ENCODE measurements at regions not wholly inside any gene's neighbourhood (a gene's known extent, or its start where the extent isn't known, plus 50 kb on each side); places are given as distances from the start of the nearest gene placed in this dataset.

DNA sequence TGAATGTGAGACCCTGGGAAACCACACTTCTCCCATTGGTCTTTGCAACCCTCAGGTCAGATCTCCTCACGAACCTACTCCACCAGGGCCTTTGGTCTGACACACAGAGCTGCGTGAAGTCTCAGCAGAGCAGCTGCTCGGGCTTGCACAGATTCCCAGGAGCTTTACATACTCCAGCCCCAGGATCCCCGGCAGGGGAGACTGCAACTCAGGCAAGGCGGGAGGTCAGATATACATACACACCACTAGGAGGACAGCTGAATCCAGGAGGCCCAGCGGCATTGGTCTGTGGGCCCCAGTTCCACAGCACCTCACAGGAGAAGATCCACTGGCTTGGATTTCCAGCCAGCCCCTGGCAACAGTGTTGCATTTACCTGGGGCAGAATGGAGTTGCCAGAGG, 239.2 kb downstream of the GPAM start:
- no peak for DNase-seq

DNA sequence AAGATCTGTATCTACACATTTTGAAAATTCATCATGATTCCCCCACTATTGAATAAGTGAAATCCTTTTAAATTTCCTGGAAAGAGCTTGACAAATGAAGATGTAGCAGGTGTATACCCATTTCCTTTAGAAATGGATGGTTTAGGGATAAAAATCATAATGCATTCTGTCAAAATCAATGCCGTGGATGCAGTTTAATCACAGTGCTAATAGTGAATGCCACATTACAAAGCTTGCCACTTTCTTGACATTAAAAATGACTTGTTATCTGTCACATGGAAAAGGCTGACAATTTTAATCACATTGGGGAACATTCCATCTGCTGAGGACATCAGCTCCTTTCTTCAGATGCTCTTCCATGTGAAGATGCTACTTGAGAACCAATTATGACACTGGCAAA, 229.6 kb downstream of the GPAM start:
- no peak for DNase-seq

DNA sequence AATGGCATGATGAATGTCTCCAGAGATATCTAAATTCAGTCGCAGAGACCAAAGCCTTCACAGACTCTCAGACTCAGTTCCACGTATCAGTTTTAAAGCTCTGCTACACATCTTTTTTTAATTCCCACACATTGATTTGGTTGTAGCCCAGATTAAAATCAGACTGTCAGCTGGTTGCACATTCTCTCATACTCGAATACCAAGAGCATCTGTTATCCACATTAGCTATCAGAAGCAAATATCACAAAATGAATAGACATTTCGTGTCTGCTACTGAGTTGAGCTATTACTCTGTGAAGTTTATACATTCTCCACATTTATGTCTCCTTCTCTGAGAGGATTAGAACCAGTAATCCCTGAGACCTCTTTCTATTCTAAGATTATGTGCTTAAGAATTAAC, 229.2 kb downstream of the GPAM start:
- no peak for DNase-seq

DNA sequence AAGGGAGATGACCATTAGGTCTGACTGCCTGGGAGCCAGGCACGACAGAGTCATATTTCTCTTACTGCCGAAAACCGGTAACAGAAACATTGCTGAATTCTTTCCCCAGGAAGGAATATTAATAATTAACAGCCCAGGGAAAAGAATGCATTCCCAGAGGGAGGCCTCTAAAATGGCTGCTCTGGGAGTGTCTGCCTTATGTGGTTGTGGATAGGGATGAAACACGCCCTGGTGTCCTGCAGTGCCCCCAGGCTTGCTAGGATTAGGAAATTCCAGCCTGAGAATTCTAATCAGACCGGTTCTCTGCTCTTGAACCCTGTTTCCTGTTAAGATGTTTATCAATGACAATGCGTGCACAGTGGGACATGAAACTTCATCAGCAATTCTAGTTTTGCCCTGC, 226.7 kb downstream of the GPAM start:
- DNase-seq = no peak

DNA sequence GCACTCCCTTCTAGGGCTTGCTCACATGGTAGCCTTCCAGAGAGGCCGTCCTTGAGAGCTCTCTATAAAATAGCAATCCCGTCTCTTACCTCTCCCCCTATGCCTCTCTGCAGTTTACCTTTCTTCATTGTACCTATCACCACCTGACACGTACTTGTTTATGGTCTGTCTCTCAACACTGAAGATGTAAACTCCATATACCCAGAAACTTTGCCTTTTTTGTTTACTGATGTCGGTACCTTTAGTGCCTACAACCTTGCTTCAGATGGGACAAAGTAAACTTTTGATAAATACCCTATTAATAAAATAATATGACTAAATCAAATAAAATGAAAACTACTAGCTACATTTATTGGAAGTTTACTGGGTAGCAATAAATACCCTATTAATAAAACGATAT, 220.6 kb downstream of the GPAM start:
- no peak for DNase-seq

DNA sequence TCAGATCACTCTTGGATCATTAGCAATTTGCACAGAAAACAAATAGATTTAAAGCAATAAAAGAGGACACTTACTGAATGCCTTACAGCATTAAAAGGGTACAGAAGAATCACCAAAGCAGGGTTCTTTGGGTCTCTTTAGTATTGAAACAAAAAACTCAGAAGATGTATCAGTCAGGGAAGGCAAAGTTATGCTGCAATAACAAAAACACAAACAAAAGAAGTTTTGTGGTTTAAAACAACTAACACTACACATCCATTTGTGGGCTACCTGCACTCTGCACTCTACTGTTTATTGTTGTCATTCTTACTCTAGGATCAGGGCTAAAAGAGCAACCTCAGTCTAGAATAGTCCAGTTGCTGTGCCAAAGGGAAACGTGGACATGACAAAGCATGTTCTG, 216.4 kb downstream of the GPAM start:
- no peak for DNase-seq

DNA sequence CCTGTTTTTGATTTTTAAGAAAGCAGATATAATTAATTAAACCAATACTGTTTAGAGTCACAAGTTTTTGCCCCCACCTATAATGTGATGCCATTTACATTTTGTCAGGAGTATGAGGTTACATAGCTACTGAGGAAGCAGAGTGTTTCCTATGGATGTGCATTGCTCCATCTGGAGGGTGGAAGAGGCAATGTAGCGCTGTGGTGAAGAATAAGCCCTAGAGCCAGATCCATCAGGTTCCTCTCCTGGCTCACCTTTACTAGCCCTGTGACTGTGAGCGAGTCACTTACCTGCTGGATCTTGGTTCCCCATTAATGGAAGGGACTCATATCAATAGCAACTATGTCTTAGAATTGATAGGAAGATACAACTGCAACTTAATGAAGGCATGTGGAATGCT, 216.0 kb downstream of the GPAM start:
- DNase-seq = no peak

DNA sequence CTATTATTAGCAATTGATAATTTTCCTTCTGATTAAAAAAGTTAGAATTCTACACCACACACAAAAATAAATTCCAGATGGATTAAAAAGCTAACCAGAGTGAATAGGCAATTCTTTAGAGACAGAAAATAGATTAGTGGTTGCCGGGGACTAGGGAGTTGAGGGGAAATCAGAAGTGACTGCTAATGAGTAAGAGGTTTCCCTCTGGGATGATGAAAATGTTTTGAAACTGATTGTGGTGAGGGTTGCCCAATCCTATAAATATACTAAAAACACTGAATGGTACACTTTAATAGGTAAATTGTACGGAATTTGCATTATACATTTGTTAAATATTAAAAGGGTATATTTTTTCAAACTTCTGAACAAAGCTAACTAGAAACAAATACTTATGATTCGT, 214.9 kb downstream of the GPAM start:
- DNase-seq = no peak

DNA sequence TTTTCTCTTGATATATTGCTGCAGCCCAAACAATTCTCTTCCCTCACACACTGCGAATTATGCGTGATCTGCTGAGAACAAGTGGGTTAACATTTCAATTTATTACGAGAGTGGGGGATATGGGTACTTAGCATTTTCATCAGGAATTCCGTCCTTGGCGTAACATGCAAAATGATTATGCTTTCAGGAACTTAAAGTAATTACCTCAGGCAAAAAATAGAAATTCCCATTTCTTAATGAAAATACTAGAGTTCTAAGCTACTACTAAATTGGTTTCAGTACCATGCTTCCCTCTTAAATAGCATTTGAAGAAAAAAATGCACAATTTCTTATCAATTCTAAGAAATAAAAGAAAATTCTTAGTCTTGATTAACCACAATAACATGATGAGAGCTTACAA, 213.5 kb downstream of the GPAM start:
- no peak for DNase-seq

DNA sequence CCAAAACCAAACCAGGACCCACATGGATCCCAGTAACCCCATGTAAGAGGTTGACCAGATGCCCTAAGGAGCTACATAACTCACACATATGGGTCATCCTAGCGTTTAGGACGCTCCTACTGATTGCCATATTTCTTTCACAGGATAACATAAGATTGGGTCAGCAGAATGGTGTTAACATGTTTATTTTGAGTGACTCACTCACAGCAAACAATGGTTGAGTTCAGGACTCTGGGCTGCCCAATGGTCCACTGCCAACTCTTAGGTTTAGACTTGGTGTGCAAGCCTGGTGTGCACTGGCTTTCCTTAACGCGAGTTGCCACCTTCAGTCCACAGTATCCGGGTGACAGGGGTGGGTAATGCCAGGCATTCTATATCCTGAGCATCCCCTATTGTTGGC, 211.5 kb downstream of the GPAM start:
- DNase-seq = no peak

DNA sequence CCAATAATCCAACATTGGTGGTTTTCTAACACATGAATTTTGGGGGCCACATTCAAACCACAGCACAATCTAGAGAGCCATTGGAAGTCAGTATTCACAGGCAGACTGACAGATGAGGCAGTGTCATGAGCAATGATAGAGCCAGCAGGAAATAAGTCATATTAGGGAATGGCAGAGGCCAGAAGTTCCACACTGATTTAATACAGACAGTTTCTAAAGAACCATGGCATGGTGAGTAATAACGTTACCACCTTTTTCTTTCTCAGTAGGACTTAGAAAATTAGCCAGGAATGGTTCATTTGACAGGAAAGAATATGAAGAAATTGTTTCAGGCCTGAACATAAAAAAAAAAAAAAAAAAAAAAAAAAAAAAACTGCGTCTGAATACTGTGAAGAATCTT, 210.3 kb downstream of the GPAM start:
- DNase-seq = no peak

DNA sequence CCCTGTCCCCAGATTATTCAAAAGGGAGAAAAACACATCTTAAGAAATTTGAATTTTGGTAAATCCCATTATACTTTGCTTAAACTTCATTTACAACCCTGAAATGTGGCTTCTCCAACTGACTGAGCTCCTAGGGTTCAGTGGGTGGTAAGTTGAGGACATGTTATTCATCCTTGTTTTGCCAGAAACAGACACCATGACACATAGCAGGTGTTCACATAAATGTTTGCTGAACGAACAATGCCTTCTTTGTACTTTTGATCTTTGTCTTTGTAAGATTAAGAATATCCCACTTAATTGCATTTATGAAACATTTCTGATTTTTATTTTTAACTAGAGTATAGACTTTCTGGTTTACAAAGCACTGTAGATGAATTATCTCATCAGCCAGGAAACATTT, 209.7 kb downstream of the GPAM start:
- DNase-seq = no peak

DNA sequence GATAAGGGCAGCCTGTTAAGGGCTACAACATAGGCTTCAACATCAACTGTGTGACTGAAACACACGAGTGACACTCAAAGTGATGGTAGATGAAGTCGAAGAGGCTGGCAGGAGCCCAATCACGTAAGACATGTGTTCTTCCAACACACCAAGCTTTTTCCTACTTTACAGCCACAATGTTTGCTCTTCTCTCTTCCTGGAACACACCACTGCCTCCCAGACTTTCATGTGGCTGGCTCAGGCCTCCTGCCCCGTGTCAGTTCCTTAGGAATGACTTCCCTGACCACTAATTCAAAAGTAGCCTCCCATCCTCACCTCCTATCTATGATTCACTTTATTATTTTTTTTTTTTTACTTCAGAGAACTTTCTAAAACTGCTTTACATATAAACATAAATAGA, 209.2 kb downstream of the GPAM start:
- no peak for DNase-seq

DNA sequence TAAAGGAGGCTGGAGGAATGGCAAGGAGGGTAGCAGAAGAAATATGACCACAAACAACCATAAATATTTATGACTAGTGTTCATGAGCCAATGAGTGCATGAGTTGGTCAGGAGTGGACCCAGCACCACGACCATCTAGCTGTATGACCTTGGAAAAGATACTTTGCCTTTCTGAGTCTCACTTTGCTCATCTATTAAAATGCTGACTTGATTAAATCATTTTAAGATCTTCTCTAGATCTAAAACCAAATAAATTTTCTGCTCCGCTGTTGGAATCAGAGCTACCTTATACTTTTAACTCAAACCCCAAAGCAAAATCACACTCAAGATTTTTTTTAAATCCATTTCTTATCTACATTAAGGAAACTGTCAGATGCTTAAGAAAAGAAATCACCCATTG, 207.0 kb downstream of the GPAM start:
- DNase-seq = no peak

DNA sequence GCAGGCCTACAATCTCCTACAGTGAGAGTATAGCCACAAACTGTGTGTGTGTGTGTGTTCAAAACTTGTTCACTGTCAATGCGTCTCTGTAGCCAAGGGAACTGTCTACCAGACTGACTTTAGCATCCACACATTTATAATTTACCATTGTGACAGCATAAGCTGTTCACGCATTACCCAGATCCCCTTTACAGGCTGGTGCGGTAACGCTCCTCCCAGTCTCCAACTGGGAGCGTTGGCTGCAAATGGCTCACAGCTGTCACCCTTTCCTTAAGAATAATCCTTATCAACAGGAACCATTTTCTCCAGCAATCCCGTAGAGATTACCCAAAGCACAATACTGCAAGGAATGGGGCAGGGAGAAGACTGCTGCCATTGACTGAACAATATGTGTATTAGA, 199.5 kb downstream of the GPAM start:
- DNase-seq = no peak

DNA sequence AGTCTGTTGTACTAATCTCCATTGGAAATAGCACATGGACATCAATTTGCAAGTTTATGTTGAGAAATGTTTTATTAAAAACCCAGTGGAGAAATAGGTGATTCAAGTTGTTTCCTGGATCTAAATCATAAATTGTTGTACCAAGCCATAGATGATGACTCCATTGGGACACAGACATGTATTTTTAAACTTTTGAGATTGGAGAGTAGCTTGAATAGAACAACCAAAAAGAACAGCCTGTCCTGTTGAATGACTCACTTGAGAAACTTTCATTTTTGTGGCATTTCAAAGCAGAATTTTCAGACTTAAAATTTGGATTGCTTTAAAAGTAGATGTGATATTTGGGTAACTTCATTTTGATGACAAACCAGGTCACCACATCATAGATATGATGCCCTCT, 197.5 kb downstream of the GPAM start:
- DNase-seq = no peak

DNA sequence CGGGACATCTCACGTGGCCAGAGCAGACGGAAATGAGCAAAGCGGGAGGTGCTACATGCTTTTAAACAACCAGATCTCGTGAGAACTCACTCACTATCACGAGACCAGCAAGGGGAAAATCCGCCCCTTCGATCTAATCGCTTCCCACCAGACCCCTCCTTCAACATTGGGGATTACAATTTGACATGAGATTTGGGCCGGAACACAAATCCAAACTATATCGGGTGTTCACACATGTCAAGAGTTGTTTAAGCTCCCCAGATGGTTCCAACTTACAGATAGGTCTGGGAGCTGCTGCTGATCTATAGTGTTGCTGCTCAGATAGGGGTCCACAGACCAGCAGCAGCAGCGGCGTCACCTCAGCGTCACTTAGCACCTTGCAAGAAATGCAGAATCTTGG, 194.9 kb downstream of the GPAM start:
- no peak for DNase-seq

DNA sequence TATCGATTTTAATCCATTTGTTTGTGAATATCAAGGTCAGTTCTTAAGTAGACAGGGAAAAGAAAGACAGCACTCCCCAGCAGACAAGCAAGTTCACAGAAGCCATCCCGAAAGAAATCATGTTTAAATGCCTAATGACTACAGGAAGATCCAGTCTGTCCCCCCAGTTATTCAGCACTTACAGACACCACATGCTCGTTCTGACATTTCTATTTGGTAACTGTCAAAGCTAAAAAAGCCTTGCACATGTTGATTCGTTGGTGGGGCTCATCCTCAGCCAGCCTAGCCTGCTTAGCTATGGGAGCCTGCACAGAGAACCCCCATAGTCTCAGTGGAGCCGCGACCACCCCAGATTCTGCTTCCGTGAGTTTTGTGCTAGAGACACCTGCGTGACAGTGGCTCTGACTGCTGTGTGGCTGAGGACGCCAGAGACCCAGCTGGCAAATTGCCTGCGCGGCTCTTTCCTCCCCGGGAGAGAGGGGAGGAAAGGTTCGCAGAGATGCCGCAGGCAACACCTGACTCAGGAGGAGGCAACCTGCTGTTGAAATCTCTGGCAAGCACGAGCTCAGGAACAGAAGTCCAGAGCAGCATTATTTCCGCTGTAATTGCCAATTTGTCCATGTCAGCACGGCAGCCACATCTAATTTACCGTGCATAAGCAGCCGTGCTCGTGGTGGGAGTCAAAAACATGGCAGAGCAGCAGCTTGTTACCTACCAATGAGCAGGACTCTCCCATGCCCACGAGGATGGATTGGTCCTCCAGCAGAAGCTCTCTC, 194.2 kb downstream of the GPAM start:
- no peak for DNase-seq

DNA sequence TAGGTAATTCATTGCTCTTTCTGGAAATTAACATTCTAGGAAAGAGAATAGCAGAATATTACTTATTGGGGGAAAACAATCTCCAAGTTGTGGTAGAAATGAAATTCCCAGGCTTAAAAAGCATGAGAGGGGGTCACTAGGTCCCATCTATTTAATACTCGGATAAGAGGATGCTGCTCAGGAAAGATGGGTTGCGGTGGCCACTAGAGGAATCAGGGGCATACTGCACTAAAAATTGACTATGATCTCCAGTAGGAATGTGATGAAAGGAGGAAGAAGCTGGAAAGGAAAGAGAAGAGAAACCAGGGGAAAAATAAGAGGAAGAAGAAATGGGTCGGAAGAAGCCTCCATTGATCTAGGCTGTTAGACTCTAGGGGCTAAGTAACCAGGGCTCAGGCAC, 192.8 kb downstream of the GPAM start:
- no peak for DNase-seq

DNA sequence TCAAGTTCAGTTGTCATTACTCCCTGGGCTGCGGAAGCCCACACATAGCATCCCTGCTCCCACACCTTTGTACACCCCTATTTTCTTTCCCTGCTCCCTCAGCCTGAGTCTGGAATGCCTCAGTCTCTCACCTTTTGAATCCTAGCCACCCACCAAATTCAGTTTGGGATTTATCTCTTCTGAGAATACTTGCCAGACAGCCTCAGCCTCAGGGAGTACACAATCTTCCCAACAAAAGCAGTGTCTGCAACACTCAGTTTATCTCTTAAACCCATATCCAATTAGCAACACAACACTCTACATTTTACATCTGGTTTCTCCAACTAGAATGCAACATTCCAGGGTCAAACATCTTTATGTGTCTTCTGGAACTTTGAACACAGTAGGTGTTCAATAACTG, 190.2 kb downstream of the GPAM start:
- DNase-seq = no peak

DNA sequence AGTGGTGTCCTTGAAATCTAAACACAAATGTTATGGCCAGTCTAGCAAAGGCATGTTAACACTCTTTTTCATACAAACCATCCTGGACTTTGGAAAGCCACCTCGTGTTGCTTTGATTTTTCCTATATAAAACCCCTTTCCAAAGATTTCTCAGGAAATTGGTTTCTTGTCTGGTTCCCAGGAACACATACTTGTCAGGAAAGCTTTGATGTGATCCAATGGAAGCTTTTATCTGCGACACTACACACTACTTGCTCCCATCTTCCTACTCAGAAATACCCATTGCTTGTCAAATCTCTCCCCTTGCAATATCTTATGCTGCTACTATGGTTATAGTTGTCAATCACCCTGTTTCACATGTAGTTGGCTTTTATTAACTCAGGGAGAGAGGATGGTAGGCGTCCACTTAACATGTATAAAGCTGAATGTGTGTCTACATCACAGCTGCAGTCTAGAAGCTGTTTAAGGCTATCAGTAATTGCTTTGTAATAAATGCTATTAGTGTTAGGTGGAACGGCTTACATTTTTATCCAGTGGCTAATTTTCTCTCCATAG, 189.6 kb downstream of the GPAM start:
- DNase-seq = no peak

DNA sequence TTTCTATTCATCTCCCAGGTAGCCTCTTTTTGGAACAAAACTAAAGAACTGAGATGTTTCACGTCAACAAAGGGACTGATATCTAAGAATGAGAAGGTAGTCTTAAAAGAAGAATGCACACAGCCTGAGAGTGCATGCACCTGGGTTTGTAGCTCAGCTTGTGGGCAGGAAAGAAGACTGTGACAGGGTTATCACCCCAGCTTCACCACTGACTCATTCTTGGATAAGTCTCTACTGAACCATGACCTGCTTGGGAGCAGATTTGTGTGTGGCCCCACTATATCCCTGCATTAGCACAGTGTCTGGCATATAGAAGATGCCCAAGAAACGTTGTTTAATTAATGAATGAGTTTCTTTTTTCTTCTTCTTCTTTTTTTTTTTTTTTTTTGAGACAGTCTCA, 187.5 kb downstream of the GPAM start:
- no peak for DNase-seq

DNA sequence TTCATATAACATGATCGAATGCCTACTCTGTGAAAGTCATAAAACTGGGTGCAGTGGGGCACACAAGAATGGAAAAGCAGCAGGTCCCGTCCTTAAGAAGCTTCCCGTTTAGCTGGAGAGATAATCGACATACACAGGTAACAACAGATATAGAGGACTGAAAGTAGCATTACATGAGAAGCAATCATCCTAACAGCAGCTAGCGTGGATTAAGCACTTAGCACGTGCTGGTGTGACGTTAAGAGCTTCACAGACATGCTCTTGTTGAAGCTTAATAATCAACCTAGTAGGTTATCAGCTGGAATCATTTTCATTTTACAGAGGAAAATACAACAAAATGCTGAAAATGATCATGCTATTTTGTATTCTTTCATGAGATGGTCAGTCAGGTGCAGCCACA, 184.8 kb downstream of the GPAM start:
- DNase-seq = no peak

DNA sequence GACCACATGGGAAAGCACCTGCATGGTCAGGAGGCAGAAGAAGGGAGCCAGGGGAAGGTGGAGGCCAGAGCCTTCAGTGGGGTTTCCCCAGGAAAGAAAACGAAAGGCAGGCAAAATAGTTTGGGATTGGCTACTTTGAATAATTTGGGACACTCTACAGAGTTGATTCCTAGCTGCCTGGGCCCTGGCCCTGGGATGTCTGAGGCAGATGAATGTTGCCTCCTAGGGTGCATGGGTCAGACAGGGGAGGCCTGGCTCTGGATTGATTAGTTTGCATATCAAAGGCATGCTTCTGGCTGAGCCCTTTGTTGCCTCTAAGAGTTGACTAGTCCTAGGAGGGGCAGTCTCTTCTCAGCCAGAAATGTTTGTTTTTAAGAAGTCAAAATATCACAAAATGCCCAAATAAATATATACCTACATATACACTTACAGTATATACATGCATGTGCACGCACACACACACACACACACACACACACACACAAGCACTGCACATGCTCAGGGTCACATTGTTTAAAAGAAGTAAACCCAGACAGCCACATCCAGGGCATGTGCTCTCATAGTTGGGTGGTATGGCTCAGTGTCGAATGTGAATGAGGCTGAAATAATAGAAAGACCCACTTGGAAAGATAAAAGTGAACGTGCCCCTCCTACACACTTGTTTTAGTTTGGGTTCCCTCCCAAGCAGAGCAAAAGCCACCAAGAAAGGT, 184.2 kb downstream of the GPAM start:
- no peak for DNase-seq

DNA sequence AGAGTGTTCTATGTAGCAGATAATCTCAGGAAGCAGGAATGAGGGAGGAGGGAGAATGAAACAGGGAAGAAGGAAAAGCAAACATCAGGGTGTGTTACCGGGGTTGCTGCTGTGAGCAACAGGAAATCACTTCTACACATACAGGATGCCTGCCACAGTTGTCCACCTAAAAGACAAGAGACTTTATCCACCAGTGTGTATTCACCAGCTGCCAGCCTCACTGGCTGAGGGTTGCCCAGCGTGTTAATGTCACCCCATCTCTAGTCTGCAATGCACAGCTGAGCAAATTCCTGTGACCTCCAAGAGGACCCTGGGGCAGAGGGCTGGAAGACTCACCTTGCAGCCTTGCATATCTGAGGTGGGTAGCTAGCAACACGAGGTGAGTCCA, 183.7 kb downstream of the GPAM start:
- no peak for DNase-seq

Measured in femur (tissue), 1 donor.